HG03457 (cell line): ENCODE measurements at regions not wholly inside any gene's neighbourhood (a gene's known extent, or its start where the extent isn't known, plus 50 kb on each side); places are given as distances from the start of the nearest gene placed in this dataset.
"Not testable (repeated sequence)": the region's sequence is repeated elsewhere in the genome, so short reads cannot be mapped to it uniquely, and the experiment has no call there.

ENCODE experiments used
- ATAC-seq: cut with Tn5 transposase; IDR thresholded peaks from one replicate; pipeline ENCODE4 v1.9.1; 2021; ENCODE audit warnings: moderate number of reproducible peaks; ENCODE audit not compliant: unreplicated experiment

- no peak for ATAC-seq
These were observed 174.1 kb downstream of the PRELID2 start for GRCh38 chr5:145660897-145661640.

DNA sequence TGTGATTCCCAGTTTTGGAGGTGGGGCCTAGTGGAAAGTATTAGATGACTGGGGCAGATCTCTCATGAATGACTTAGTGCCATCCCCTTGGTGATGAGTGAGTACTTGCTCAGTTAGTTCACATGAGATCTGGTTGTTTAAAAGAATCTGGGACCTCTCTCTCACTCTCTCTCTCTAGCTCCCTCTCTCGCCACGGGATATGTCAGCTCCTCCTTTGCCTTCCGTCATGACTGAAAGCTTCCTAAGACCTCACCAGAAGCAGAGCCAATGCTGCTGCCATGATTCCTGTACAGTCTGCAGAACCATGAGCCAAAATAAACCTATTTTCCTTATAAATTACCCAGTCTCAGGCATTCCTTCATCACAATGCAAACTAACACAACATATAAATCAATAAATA lies 176.7 kb downstream of the PRELID2 start:
- no peak for ATAC-seq

DNA sequence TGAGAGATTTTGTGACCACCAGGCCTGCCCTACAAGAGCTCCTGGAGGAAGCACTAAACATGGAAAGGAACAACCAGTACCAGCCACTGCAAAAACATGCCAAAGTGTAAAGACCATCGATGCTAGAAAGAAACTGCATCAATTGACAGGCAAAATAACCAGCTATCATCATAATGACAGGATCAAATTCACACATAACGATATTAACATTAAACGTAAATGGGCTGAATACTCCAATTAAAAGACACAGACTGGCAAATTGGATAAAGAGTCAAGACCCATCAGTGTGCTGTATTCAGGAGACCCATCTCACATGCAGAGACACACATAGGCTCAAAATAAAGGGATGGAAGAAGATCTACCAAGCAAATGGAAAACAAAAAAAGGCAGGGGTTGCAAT lies 182.4 kb downstream of the PRELID2 start:
- ATAC-seq = not testable (repeated sequence)

DNA sequence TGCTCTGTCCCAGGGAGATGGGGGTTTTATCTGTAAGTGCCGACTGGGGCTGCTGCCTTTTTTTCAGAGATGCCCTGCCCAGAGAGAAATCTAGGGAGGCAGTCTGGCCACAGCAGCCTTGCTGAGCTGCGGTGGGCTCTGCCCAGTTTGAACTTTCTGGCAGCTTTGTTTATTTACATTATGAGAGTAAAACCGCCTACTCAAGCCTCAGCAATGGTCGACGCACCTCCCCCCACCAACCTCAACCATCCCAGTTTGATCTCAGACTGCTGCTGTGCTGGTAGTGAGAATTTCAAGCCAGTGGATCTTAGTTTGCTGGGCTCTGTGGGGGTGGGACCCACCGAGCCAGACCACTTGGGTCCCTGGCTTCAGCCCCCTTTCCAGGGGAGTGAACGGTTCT lies 188.0 kb downstream of the PRELID2 start:
- not testable (repeated sequence) for ATAC-seq

GRCh38 chr5:145643214-145643613 lies 191.9 kb downstream of the PRELID2 start:
- not testable (repeated sequence) for ATAC-seq

GRCh38 chr5:145637396-145637795 lies 197.7 kb downstream of the PRELID2 start:
- ATAC-seq = no peak

DNA sequence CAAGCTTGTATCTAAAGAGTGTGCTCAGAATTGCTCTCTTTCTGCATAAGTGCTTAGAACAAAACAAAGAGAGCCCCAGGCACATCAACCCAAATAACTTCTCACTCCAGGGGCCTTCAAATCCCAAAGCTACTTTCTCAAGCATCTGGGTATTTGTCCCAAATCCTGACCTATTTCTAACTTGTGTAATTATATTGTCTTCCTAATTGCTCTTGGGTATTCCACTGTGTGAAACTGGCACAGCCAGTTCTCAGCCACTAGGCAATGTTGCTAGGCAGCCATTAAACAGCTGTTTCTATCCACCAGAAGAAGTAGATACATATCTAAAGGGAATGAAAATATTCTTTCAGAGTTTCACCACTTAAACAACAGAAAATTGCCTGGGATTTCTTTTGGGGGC lies 198.8 kb downstream of the PRELID2 start:
- ATAC-seq = no peak

DNA sequence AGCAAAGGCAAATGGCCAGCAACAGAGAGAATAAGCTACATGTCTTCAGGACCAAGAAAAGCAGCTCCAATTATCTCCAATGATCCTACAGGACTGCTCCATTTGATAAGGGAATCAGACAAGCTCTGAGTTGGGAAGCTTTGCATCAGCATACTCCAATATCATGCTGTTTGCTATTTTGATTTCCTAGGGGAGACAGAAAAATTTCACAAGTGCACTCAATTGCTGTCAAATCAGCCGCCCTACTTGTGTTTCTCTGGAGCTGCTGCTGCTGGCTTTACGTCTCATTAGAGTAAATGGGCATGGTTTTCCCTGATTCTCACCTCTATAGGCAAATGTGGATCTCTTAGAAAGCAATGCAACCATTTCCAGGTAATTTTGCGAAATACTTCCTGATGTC lies 201.7 kb downstream of the PRELID2 start:
- ATAC-seq = no peak

DNA sequence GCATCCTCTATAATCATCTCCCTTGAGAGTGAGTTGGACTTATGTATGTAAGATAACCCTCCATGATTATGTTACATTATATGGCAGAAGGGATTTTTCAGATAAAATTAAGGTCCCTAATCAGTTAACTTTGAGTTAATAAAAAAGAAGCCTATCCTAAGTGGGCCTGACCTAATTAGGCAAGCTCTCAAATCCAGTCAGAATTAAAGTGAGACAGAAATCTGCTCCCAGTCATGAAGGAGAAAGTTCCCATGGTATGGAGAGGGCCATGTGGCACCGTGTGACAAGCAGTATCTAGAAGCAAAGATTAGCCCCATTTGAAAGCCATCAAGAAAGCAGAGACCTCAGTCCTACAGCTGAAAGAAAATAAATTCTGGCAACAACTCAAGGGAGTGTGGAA lies 202.4 kb downstream of the PRELID2 start:
- no peak for ATAC-seq

GRCh38 chr5:145629047-145629446 lies 206.1 kb downstream of the PRELID2 start:
- ATAC-seq = no peak

GRCh38 chr5:145628525-145628924 lies 206.6 kb downstream of the PRELID2 start:
- no peak for ATAC-seq

GRCh38 chr5:145619806-145620310 lies 215.3 kb downstream of the PRELID2 start:
- no peak for ATAC-seq

DNA sequence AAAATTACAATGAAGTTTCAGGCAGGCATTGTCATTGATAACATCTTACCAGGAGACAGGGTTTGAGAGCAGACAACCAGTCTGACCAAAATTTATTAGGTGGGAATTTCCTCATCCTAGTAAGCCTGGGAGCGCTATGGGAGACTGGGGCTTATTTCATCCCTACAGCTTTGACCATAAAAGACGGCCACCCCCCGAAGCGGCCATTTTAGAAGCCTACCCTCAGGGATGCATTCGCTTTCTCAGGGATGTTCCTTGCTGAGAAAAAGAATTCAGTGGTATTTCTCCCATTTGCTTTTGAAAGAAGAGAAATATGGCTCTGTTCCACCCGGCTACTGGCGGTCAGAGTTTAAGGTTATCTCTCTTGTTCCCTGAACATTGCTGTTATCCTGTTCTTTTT lies 218.4 kb downstream of the PRELID2 start:
- not testable (repeated sequence) for ATAC-seq

GRCh38 chr5:145598983-145599382 lies 236.2 kb downstream of the PRELID2 start:
- no peak for ATAC-seq

DNA sequence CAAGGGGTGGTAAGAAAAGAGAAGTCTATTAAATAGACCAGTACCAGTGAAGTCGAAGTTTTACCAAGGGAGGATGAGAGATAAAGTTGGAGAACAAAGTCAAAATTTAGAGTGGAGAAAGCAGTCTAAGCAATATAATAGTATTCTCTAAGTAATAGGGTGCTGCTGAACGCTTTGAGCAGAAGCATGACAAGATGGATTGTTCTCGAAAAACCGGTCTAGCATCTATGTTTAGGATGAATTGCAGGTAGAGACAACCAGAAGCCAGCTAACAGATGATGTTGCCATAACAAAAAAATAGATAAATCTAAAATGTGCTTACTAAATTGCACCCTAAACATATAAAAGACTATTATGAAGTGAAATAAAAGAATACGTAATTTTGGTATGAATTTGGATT lies 237.0 kb downstream of the PRELID2 start:
- ATAC-seq = no peak

DNA sequence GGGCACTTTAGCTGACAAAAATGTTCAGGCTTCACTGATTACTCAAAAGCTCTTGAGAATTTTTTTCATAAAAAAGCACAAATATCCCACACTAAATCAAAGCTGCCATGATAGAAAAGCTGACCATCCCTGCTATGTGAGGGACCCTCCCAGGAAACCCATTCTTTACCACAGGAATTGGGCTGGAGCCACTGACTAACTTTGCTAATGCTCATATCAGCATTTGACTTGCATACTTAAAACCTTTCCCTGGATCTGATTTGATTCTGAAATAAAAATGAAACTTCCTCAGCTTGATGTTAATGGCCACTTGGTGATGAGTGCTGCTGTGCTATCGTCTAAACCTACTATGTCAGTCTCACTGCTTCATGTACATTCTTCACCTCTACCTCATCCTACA lies 243.6 kb downstream of the PRELID2 start:
- ATAC-seq = no peak

- ATAC-seq = no peak
These were observed 246.1 kb downstream of the PRELID2 start for GRCh38 chr5:145589063-145589462.

- ATAC-seq = no peak
These were observed 246.6 kb downstream of the PRELID2 start for GRCh38 chr5:145588558-145588957.

DNA sequence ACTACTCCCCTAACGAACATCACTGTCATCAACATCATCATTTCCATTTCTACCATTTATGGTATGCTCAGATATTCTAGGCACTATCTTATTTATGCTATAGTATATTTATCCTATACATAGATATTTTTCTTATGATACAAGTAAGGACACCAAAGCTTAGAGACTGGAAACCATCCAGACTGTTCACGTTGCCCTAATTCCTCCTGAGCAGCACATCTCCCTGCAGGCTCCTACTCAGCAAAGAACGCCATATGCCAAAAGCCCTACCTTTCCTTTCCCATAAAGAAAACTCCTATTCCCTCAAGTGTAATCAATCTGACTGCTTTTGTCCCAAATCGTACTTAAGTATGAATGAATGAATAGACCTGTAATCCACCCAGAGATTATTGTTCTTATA lies 247.0 kb downstream of the PRELID2 start:
- ATAC-seq = no peak

DNA sequence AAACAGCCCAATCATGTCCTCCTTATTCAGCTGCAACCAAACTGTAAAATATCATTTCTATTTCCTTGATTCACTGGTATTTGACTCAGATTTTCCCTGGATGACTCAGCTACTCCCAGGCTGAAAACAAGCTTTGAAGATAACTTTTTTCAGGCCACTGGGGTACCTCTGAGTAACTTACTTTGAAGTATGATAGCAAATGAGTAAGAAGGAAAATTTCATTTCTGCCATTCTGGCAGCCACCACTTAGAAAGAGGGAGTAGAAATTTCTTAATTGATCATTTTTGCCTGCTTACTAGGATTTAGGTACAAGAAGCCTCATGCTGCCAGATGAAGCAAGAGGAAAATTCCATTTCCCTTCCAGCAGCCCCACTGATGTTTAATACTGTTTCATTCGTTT lies 247.4 kb downstream of the PRELID2 start:
- no peak for ATAC-seq

- no peak for ATAC-seq
These were observed 247.9 kb downstream of the PRELID2 start for GRCh38 chr5:145587308-145587672.

GRCh38 chr5:145586661-145587307 lies 248.4 kb downstream of the PRELID2 start:
- no peak for ATAC-seq
